ENCODE measurements at regions not wholly inside any gene's neighbourhood (a gene's known extent, or its start where the extent isn't known, plus 50 kb on each side); places are given as distances from the start of the nearest gene placed in this dataset.

DNA sequence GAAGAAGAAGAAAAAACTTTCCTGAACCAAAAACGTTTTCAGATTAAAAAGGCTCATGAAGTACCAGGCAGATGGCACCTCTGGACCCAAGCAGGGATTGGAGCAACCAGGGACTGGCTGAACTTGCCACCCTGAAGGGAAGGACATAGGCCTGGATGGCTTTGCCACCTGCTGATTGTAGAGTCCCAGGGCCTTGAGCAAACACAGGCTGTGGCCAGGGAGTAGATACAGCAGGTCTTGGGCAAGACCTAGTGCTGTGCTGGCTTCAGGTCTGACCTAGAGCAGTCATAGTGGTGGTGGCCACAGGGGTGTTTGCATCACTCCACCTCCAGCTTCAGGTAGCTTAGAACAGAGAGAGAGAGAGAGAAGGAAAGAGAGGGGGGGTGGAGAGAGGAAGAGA, 176.7 kb upstream of the FOXN2 start:
- ATAC-seq, result no peak
- no peak for TF ChIP-seq ZNF8 (CRISPR knock-in tag; IDR thresholded peaks at IDR 0.05)
- TF ChIP-seq RARB (CRISPR knock-in tag; IDR thresholded peaks at IDR 0.05), result no peak
- TF ChIP-seq, protein P1, sequence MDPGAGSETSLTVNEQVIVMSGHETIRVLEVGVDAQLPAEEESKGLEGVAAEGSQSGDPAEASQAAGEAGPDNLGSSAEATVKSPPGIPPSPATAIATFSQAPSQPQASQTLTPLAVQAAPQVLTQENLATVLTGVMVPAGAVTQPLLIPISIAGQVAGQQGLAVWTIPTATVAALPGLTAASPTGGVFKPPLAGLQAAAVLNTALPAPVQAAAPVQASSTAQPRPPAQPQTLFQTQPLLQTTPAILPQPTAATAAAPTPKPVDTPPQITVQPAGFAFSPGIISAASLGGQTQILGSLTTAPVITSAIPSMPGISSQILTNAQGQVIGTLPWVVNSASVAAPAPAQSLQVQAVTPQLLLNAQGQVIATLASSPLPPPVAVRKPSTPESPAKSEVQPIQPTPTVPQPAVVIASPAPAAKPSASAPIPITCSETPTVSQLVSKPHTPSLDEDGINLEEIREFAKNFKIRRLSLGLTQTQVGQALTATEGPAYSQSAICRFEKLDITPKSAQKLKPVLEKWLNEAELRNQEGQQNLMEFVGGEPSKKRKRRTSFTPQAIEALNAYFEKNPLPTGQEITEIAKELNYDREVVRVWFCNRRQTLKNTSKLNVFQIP (CRISPR knock-in tag; IDR thresholded peaks at IDR 0.05; ENCODE audit: borderline replicate concordance, low read depth), result no peak
- no peak for TF ChIP-seq SNAI2 (CRISPR knock-in tag; IDR thresholded peaks at IDR 0.05)
- TF ChIP-seq ZFP30 (CRISPR knock-in tag; IDR thresholded peaks at IDR 0.05), result no peak
- TF ChIP-seq CSDC2 (CRISPR knock-in tag; IDR thresholded peaks at IDR 0.05), result no peak
- TF ChIP-seq ZNF70 (CRISPR knock-in tag; IDR thresholded peaks at IDR 0.05), result no peak
- no peak for TF ChIP-seq ZNF565 (CRISPR knock-in tag; conservative IDR thresholded peaks at IDR 0.05; ENCODE audit: low read depth)
- no peak for TF ChIP-seq ISL1 (CRISPR knock-in tag; IDR thresholded peaks at IDR 0.05)
- TF ChIP-seq, protein P2, sequence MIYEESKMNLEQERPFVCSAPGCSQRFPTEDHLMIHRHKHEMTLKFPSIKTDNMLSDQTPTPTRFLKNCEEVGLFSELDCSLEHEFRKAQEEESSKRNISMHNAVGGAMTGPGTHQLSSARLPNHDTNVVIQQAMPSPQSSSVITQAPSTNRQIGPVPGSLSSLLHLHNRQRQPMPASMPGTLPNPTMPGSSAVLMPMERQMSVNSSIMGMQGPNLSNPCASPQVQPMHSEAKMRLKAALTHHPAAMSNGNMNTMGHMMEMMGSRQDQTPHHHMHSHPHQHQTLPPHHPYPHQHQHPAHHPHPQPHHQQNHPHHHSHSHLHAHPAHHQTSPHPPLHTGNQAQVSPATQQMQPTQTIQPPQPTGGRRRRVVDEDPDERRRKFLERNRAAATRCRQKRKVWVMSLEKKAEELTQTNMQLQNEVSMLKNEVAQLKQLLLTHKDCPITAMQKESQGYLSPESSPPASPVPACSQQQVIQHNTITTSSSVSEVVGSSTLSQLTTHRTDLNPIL (CRISPR knock-in tag; IDR thresholded peaks at IDR 0.05; ENCODE audit: low read depth), result no peak
- TF ChIP-seq BACH2 (CRISPR knock-in tag; IDR thresholded peaks at IDR 0.05; ENCODE audit: borderline replicate concordance), result no peak
- TF ChIP-seq, protein P3, sequence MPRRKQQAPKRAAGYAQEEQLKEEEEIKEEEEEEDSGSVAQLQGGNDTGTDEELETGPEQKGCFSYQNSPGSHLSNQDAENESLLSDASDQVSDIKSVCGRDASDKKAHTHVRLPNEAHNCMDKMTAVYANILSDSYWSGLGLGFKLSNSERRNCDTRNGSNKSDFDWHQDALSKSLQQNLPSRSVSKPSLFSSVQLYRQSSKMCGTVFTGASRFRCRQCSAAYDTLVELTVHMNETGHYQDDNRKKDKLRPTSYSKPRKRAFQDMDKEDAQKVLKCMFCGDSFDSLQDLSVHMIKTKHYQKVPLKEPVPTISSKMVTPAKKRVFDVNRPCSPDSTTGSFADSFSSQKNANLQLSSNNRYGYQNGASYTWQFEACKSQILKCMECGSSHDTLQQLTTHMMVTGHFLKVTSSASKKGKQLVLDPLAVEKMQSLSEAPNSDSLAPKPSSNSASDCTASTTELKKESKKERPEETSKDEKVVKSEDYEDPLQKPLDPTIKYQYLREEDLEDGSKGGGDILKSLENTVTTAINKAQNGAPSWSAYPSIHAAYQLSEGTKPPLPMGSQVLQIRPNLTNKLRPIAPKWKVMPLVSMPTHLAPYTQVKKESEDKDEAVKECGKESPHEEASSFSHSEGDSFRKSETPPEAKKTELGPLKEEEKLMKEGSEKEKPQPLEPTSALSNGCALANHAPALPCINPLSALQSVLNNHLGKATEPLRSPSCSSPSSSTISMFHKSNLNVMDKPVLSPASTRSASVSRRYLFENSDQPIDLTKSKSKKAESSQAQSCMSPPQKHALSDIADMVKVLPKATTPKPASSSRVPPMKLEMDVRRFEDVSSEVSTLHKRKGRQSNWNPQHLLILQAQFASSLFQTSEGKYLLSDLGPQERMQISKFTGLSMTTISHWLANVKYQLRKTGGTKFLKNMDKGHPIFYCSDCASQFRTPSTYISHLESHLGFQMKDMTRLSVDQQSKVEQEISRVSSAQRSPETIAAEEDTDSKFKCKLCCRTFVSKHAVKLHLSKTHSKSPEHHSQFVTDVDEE (CRISPR knock-in tag; IDR thresholded peaks at IDR 0.05), result no peak
- TF ChIP-seq ZFP3 (CRISPR knock-in tag; IDR thresholded peaks at IDR 0.05), result no peak
- TF ChIP-seq GLIS3 (CRISPR knock-in tag; IDR thresholded peaks at IDR 0.05), result no peak

DNA sequence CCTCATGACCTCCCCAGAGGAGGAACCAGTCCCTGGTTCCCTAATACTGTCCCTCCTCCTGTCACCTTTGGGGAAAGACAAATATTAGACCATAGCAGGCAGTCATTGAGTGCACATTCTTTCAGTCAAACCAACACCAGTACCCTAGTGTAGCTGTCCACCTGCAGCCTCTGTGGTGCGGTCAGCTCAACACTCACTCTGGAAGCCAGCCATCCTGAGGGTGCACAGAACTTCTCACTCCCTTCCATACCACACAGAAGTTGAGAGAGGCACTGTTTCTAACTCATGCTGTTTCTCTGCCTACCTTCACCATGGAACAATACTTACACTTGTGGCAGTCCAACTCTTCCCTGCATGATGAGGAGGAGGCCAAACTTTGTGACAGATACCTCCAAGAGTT, 175.6 kb upstream of the FOXN2 start:
- TF ChIP-seq, protein P1 (CRISPR knock-in tag; IDR thresholded peaks at IDR 0.05; ENCODE audit: borderline replicate concordance, low read depth), result no peak
- TF ChIP-seq, protein P4, sequence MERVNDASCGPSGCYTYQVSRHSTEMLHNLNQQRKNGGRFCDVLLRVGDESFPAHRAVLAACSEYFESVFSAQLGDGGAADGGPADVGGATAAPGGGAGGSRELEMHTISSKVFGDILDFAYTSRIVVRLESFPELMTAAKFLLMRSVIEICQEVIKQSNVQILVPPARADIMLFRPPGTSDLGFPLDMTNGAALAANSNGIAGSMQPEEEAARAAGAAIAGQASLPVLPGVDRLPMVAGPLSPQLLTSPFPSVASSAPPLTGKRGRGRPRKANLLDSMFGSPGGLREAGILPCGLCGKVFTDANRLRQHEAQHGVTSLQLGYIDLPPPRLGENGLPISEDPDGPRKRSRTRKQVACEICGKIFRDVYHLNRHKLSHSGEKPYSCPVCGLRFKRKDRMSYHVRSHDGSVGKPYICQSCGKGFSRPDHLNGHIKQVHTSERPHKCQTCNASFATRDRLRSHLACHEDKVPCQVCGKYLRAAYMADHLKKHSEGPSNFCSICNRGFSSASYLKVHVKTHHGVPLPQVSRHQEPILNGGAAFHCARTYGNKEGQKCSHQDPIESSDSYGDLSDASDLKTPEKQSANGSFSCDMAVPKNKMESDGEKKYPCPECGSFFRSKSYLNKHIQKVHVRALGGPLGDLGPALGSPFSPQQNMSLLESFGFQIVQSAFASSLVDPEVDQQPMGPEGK (CRISPR knock-in tag; IDR thresholded peaks at IDR 0.05; ENCODE audit: borderline replicate concordance), result no peak
- TF ChIP-seq ZNF8 (CRISPR knock-in tag; IDR thresholded peaks at IDR 0.05) (no peak), PPARA (CRISPR knock-in tag; IDR thresholded peaks at IDR 0.05; ENCODE audit: borderline replicate concordance) (no peak), SNAI2 (CRISPR knock-in tag; IDR thresholded peaks at IDR 0.05) (no peak), GLIS3 (CRISPR knock-in tag; IDR thresholded peaks at IDR 0.05) (no peak), TOX (CRISPR knock-in tag; IDR thresholded peaks at IDR 0.05; ENCODE audit: borderline replicate concordance) (no peak), TCF4 (CRISPR knock-in tag; IDR thresholded peaks at IDR 0.05; ENCODE audit: borderline replicate concordance) (no peak)
- ATAC-seq, result no peak

DNA sequence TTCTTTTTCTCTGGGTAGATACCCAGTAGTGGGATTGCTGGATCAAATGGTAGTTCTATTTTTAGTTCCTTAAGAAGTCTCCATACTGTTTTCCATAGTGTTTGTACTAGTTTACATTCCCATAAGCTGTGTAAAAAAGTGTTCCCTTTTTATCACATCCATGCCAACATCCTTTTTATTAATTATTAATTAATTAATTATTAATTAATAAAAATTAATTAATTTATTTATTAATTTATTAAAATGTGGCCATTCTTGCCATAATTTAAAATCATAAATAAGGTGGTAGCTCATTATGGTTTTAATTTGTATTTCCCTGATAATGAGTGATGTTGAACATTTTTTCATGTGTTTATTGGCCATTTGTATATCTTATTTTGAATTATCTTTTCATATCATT, 173.9 kb upstream of the FOXN2 start:
- no peak for ATAC-seq

More for the DNA sequence above, 173.9 kb upstream of the FOXN2 start:
- TF ChIP-seq TCF4 (CRISPR knock-in tag; IDR thresholded peaks at IDR 0.05; ENCODE audit: borderline replicate concordance) (no peak), CSDC2 (CRISPR knock-in tag; IDR thresholded peaks at IDR 0.05) (no peak), ZNF8 (CRISPR knock-in tag; IDR thresholded peaks at IDR 0.05) (no peak), ARNTL (CRISPR knock-in tag; IDR thresholded peaks at IDR 0.05; ENCODE audit: borderline replicate concordance, low read depth) (no peak), GLIS3 (CRISPR knock-in tag; IDR thresholded peaks at IDR 0.05) (no peak), ISL1 (CRISPR knock-in tag; IDR thresholded peaks at IDR 0.05) (no peak), ZNF565 (CRISPR knock-in tag; conservative IDR thresholded peaks at IDR 0.05; ENCODE audit: low read depth) (no peak)
- TF ChIP-seq, protein P4 (CRISPR knock-in tag; IDR thresholded peaks at IDR 0.05; ENCODE audit: borderline replicate concordance), result no peak
- TF ChIP-seq, protein P1 (CRISPR knock-in tag; IDR thresholded peaks at IDR 0.05; ENCODE audit: borderline replicate concordance, low read depth), result no peak
